IMR-90 (cell line): ENCODE measurements at regions not wholly inside any gene's neighbourhood (a gene's known extent, or its start where the extent isn't known, plus 50 kb on each side); places are given as distances from the start of the nearest gene placed in this dataset.

Experiments used
- MXI1 ChIP-seq: IDR thresholded peaks from 2 replicates; pipeline ENCODE4 v1.6.1; 2012; ENCODE audit warnings: low read depth, mild to moderate bottlenecking, low read length, moderate library complexity, borderline replicate concordance
- POLR2A ChIP-seq: IDR thresholded peaks from 2 replicates; pipeline ENCODE4 v1.6.1; 2012; ENCODE audit warnings: mild to moderate bottlenecking, low read depth, low read length

DNA sequence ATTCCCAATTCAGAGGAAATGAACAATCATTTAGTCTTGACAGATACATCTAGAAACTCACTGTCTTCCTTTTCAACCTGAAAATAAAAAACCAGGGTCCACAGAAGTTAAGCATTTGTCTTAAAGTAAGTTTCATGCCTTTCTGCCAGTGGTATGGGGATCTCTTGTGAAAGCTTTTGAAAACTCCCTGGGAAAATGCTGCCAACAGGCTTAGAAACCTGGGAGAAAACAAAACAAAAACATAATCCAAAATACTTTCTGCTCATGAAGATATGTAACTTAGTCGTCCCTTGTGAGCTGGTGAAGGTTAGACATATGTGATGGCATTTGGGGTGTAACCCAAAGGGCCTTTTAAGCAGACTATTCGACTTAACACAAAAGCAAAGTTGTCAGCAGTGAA lies 66.4 kb upstream of the ZNF438 start:
- TF ChIP-seq POLR2A: no peak
- no peak for TF ChIP-seq MXI1
